Trophoblast cell (in vitro differentiated cells and primary cell): ENCODE measurements at regions not wholly inside any gene's neighbourhood (a gene's known extent, or its start where the extent isn't known, plus 50 kb on each side); places are given as distances from the start of the nearest gene placed in this dataset.
A peak's percentile ranks its signal among the peaks of the same experiment; 100 is the strongest.
"Not testable (repeated sequence)": the region's sequence is repeated elsewhere in the genome, so short reads cannot be mapped to it uniquely, and the experiment has no call there.

ENCODE experiments used
- DNase-seq, 2 donors: peaks; one replicate each; pipeline ENCODE4 v3.0.0-alpha.2; 2016
- H2AFZ ChIP-seq: 2 replicates; pipeline ENCODE4 v1.6.1; 2013; ENCODE audit warnings: low read length, moderate library complexity, mild to moderate bottlenecking; ENCODE audit not compliant: insufficient read depth, poor library complexity
- H2AK5ac ChIP-seq: 2 replicates; pipeline ENCODE4 v1.6.1; 2013; ENCODE audit warnings: mild to moderate bottlenecking, low read length
- H2BK120ac ChIP-seq: 2 replicates; pipeline ENCODE4 v1.6.1; 2013; ENCODE audit warnings: low read length, mild to moderate bottlenecking, moderate library complexity; ENCODE audit not compliant: insufficient read depth, poor library complexity
- H2BK12ac ChIP-seq: 2 replicates; pipeline ENCODE4 v1.6.1; 2013; ENCODE audit warnings: mild to moderate bottlenecking, low read length, moderate library complexity
- H2BK5ac ChIP-seq: 2 replicates; pipeline ENCODE4 v1.6.1; 2013; ENCODE audit warnings: low read length, low read depth, moderate library complexity, mild to moderate bottlenecking; ENCODE audit not compliant: poor library complexity
- H3K14ac ChIP-seq: 2 replicates; pipeline ENCODE4 v1.6.1; 2013; ENCODE audit warnings: mild to moderate bottlenecking, low read length
- H3K18ac ChIP-seq: 2 replicates; pipeline ENCODE4 v1.6.1; 2013; ENCODE audit warnings: mild to moderate bottlenecking, low read length
- H3K23ac ChIP-seq: 2 replicates; pipeline ENCODE4 v1.6.1; 2013; ENCODE audit warnings: low read length
- H3K27ac ChIP-seq: 2 replicates; pipeline ENCODE4 v1.5.1; 2013; ENCODE audit warnings: low read depth, mild to moderate bottlenecking, inconsistent platforms, low read length, moderate library complexity
- H3K27me3 ChIP-seq: 2 replicates; pipeline ENCODE4 v1.6.1; 2013; ENCODE audit warnings: inconsistent platforms, mild to moderate bottlenecking, low read length, moderate library complexity; ENCODE audit not compliant: insufficient read depth
- H3K36me3 ChIP-seq, 2 experiments: 1 replicate in 1 of 2; 2 replicates in 1 of 2; pipeline ENCODE4 v1.6.1; 2013; ENCODE audit warnings: low read length in 2 of 2, mild to moderate bottlenecking in 2 of 2, moderate library complexity in 1 of 2; ENCODE audit not compliant: insufficient read depth in 2 of 2, control insufficient read depth in 1 of 2
- H3K4ac ChIP-seq: 2 replicates; pipeline ENCODE4 v1.6.1; 2013; ENCODE audit warnings: low read depth, mild to moderate bottlenecking, low read length, moderate library complexity
- H3K4me1 ChIP-seq, 2 experiments: 1 replicate in 1 of 2; 2 replicates in 1 of 2; pipeline ENCODE4 v1.6.1; 2013; ENCODE audit warnings: low read length in 2 of 2, mild to moderate bottlenecking in 2 of 2, moderate library complexity in 1 of 2; ENCODE audit not compliant: insufficient read depth in 2 of 2, control insufficient read depth in 1 of 2
- H3K4me2 ChIP-seq: 2 replicates; pipeline ENCODE4 v1.6.1; 2013; ENCODE audit warnings: inconsistent platforms, mild to moderate bottlenecking, low read length, moderate library complexity
- H3K4me3 ChIP-seq: 2 replicates; pipeline ENCODE4 v1.5.1; 2013; ENCODE audit warnings: mild to moderate bottlenecking, low read depth, low read length, inconsistent platforms
- H3K79me1 ChIP-seq: one replicate; pipeline ENCODE4 v1.6.1; 2013; ENCODE audit warnings: low read length
- H3K79me2 ChIP-seq: 2 replicates; pipeline ENCODE4 v1.6.1; 2013; ENCODE audit warnings: low read length, mild to moderate bottlenecking; ENCODE audit not compliant: control insufficient read depth, insufficient read depth, poor library complexity
- H3K9ac ChIP-seq: 2 replicates; pipeline ENCODE4 v1.6.1; 2013; ENCODE audit warnings: mild to moderate bottlenecking, low read length
- H3K9me3 ChIP-seq: 2 replicates; pipeline ENCODE4 v1.6.1; 2013; ENCODE audit warnings: low read depth, mild to moderate bottlenecking, control low read depth, inconsistent platforms, low read length; ENCODE audit not compliant: insufficient read depth
- H4K12ac ChIP-seq: 2 replicates; pipeline ENCODE4 v1.6.1; 2013; ENCODE audit warnings: low read depth, mild to moderate bottlenecking, low read length, moderate library complexity
- H4K8ac ChIP-seq: 2 replicates; pipeline ENCODE4 v1.6.1; 2013; ENCODE audit warnings: low read depth, mild to moderate bottlenecking, low read length, moderate library complexity
- H4K91ac ChIP-seq: one replicate; pipeline ENCODE4 v1.6.1; 2013; ENCODE audit warnings: low read depth, mild to moderate bottlenecking, low read length, moderate library complexity
- WGBS: extraction: QIAGEN DNeasy Blood & Tissue Kit; methylation state at CpG from one replicate; pipeline ENCODE4 v1.1.7; 2013; ENCODE audit warnings: missing lambda C conversion rate; ENCODE audit not compliant: insufficient read length, insufficient coverage; ENCODE audit errors: extremely low coverage; 5-methylcytosine and 5-hydroxymethylcytosine counted together

DNA sequence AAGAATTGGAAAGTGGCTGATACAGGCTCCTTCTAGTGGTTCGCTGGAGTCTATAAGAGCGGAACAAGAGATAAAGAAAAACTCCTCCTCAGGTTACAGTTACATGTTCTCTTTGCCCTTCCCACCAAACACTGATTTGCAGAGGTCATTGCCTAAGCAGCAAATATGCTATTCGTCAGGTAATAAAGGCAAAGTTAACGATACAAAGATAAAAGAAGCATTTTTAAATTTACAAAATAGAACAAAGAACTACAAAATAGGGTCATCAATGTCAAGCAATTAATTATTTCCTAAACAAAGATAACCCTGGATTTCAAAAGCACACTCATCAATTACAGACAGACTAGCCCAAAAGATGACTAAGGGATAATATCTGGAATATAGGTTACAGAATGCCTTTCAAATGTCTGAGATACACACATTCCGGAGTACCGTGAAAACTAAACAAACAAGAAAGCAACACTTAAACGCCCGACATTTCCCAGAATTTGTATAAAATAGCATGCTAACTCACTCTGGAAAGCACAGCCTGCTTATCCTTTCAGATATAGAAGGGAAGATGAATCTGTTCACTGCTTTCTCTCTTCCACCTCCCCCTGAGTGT lies 186.4 kb downstream of the MREG start:
- Histone ChIP-seq H3K23ac (no peak overlapping the region), H3K36me3 (no peaks in the 10 kb centered on the region), H4K91ac (no peak overlapping the region), H2BK5ac (no peak overlapping the region), H3K14ac (no peak overlapping the region), H3K79me1 (peaks cover 22% of the 10 kb centered on the region), H3K9ac (no peak overlapping the region), H3K4ac (no peak overlapping the region), H2AFZ (no peak overlapping the region), H3K27me3 (no peaks in the 10 kb centered on the region), H3K4me1 (peaks cover 12 to 13% of the 10 kb centered on the region in 2 experiments), H2BK12ac (no peak overlapping the region), H3K18ac (no peak overlapping the region), H4K8ac (no peak overlapping the region), H2BK120ac (no peak overlapping the region), H3K79me2 (no peaks in the 10 kb centered on the region), H3K4me3 (no peak overlapping the region), H3K4me2 (no peak overlapping the region), H2AK5ac (no peak overlapping the region), H4K12ac (no peak overlapping the region), H3K27ac (peak overlapping the region; percentile 80), H3K9me3 (no peaks in the 10 kb centered on the region)
- WGBS: no CpG with 5 or more reads among the region's 8 CpGs
- peak; percentile 46 to 85 for DNase-seq

DNA sequence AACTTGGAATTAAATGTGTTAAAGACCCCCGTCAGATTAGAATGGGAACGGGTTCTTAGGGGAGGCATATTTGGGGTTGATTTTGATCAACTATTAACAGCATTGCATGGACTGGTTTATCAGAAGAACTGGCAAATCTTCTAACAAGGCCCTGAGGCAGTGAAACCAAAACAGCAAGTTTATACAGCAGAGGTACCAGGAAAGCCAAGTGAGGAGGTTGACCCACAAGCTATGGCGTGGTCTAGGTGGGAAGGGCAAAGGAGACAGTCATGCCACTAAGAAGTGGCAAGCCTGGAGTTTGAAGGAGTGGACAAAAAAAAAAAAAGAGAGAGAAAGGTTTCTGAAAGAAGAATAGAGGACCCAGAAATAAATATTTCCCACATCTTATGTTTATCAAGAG lies 187.0 kb downstream of the MREG start:
- H2BK120ac ChIP-seq: peak overlapping the region; percentile 97
- H3K79me2 ChIP-seq: no peaks in the 10 kb centered on the region
- peak overlapping the region; percentile 64 for H3K4ac ChIP-seq
- H2AK5ac ChIP-seq: no peak overlapping the region
- no peak overlapping the region for H3K23ac ChIP-seq
- DNase-seq: peak in 1 of 2 donors; percentile 46
- no peak overlapping the region for H4K12ac ChIP-seq
- H3K9me3 ChIP-seq: no peaks in the 10 kb centered on the region
- H4K8ac ChIP-seq: peak overlapping the region; percentile 67
- H3K14ac ChIP-seq: peak overlapping the region; percentile 84
- no CpG with 5 or more reads among the region's 3 CpGs for WGBS
- no peaks in the 10 kb centered on the region for H3K27me3 ChIP-seq
- no peaks in the 10 kb centered on the region for H3K36me3 ChIP-seq
- no peak overlapping the region for H2AFZ ChIP-seq
- peaks cover 8% of the 10 kb centered on the region in 2 experiments for H3K4me1 ChIP-seq
- H3K27ac ChIP-seq: peak overlapping the region; percentile 70
- H2BK12ac ChIP-seq: peak overlapping the region; percentile 98
- H3K79me1 ChIP-seq: peaks cover 19% of the 10 kb centered on the region
- no peak overlapping the region for H3K9ac ChIP-seq
- H3K4me2 ChIP-seq: no peak overlapping the region
- no peak overlapping the region for H3K4me3 ChIP-seq
- H4K91ac ChIP-seq: peak overlapping the region; percentile 95
- no peak overlapping the region for H3K18ac ChIP-seq
- H2BK5ac ChIP-seq: peak overlapping the region; percentile 90

DNA sequence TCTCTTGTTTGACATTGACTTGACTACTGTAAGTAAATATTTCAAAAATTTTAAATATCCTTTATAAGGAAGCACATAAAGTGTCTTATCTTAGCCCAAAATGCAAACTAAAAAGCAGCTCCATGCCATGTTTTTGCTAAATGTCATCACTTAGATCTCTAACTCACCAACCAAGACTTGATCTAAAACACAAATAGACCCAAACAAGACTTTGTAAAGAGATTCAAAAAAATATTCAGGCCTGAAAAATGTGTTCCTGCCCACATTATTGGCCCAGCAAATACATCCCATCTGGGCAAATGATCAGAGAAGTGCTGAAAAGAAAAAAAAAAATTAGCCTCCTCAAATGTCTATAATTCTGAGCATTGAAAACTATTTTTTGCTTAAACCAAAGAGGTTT lies 187.6 kb downstream of the MREG start:
- H3K27ac ChIP-seq: peak overlapping the region; percentile 10
- H2BK12ac ChIP-seq: no peak overlapping the region
- peaks cover 8% of the 10 kb centered on the region in 2 experiments for H3K4me1 ChIP-seq
- no peak overlapping the region for H4K12ac ChIP-seq
- no peak overlapping the region for H3K4ac ChIP-seq
- H2AK5ac ChIP-seq: no peak overlapping the region
- H3K36me3 ChIP-seq: no peaks in the 10 kb centered on the region
- no peak overlapping the region for H3K4me2 ChIP-seq
- no peak overlapping the region for H3K18ac ChIP-seq
- H4K8ac ChIP-seq: no peak overlapping the region
- no peak overlapping the region for H3K14ac ChIP-seq
- no peak for DNase-seq
- no peak overlapping the region for H3K9ac ChIP-seq
- no peak overlapping the region for H3K4me3 ChIP-seq
- H3K23ac ChIP-seq: no peak overlapping the region
- H2BK5ac ChIP-seq: no peak overlapping the region
- H3K79me1 ChIP-seq: peaks cover 19% of the 10 kb centered on the region
- H2BK120ac ChIP-seq: no peak overlapping the region
- no peaks in the 10 kb centered on the region for H3K27me3 ChIP-seq
- H4K91ac ChIP-seq: no peak overlapping the region
- H2AFZ ChIP-seq: no peak overlapping the region
- no peaks in the 10 kb centered on the region for H3K9me3 ChIP-seq
- no peaks in the 10 kb centered on the region for H3K79me2 ChIP-seq

DNA sequence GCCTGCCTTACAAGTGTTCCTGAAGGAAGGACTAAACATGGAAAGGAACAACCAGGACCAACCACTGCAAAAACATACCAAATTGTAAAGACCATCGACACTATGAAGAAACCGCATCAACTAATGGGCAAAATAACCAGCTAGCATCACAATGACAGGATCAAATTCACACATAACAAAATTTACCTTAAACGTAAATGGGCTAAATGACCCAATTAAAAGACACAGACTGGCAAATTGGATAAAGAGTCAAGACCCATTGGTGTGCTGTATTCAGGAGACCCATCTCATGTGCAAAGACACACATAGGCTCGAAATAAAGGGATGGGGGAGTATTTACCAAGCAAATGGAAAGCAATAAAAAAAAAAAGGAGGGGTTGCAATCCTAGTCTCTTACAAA lies 192.1 kb downstream of the MREG start:
- not testable (repeated sequence) for H3K23ac ChIP-seq, H3K27me3 ChIP-seq, H2AK5ac ChIP-seq, H3K9ac ChIP-seq, H2AFZ ChIP-seq, H3K4me3 ChIP-seq, H2BK5ac ChIP-seq, H2BK120ac ChIP-seq, H2BK12ac ChIP-seq, DNase-seq, H3K14ac ChIP-seq, H3K79me2 ChIP-seq, H3K27ac ChIP-seq, H4K12ac ChIP-seq, H3K79me1 ChIP-seq, H4K91ac ChIP-seq, H4K8ac ChIP-seq, H3K36me3 ChIP-seq, H3K9me3 ChIP-seq, H3K4me1 ChIP-seq, H3K4ac ChIP-seq, H3K4me2 ChIP-seq, H3K18ac ChIP-seq
- WGBS: no CpG with 5 or more reads among the region's 4 CpGs
